HUES6 (cell line): ENCODE measurements at regions not wholly inside any gene's neighbourhood (a gene's known extent, or its start where the extent isn't known, plus 50 kb on each side); places are given as distances from the start of the nearest gene placed in this dataset.

Source experiments
- H3K27ac ChIP-seq: 2 replicates; pipeline ENCODE4 v1.7.0; 2013; ENCODE audit warnings: low read depth, mild to moderate bottlenecking, low read length, inconsistent platforms
- H3K27me3 ChIP-seq: 2 replicates; pipeline ENCODE4 v1.6.1; 2013; ENCODE audit warnings: low read length; ENCODE audit not compliant: control insufficient read depth, insufficient read depth
- H3K36me3 ChIP-seq: 2 replicates; pipeline ENCODE4 v1.6.1; 2013; ENCODE audit warnings: low read length; ENCODE audit not compliant: control insufficient read depth, insufficient read depth
- H3K4me1 ChIP-seq: 2 replicates; pipeline ENCODE4 v1.6.1; 2013; ENCODE audit warnings: low read length; ENCODE audit not compliant: control insufficient read depth, insufficient read depth
- H3K4me3 ChIP-seq: 2 replicates; pipeline ENCODE4 v1.5.1; 2013; ENCODE audit warnings: low read depth, low read length
- H3K9ac ChIP-seq: one replicate; pipeline ENCODE4 v1.6.1; 2013; ENCODE audit warnings: mild to moderate bottlenecking, low read length
- H3K9me3 ChIP-seq: 2 replicates; pipeline ENCODE4 v1.6.1; 2013; ENCODE audit warnings: low read depth, low read length; ENCODE audit not compliant: control insufficient read depth, insufficient read depth

DNA sequence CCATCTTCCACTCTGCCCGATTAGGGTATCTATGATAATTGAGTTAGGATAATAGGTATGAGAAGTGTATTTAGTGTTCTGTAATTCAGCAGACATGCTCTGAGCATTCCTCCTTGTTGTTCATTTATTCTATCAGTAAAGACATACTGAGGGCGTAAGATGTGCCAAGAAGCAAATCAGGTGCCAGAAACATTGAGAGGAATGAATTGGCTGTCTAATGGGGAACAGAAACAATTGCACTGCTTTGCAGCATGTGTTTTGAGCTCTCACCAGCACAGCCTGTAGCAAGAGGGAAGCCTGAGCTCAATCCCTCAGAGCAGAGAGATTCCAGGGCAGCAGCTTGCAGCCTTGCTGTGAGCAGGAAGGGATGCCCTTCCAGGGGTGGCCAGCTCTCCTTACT, 589.3 kb downstream of the BCL11B start:
- Histone ChIP-seq H3K9ac (no peak overlapping the region), H3K4me1 (no peaks in the 10 kb centered on the region), H3K9me3 (no peaks in the 10 kb centered on the region), H3K27me3 (no peaks in the 10 kb centered on the region), H3K36me3 (no peaks in the 10 kb centered on the region), H3K27ac (no peak overlapping the region), H3K4me3 (no peak overlapping the region)

DNA sequence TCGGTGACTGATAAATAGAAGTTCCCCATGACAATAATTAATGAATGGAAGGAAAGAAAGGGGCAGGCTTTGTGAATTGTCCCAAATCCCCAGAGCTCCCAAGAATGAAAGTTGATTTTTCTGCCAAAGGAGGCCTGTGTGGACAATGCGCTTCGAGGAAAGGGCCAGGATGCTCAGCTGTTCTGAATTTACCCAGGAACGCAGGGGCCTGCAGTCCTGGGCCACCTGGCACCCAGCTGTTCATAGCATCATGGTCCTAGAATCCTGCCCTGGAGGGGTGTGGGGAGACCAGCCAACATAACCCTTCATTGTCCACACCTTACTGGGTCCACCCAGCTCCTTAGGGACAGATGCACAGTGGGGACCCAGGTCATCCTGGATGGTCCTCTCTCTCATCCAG, 587.5 kb downstream of the BCL11B start:
- H3K27ac ChIP-seq = no peak overlapping the region

DNA sequence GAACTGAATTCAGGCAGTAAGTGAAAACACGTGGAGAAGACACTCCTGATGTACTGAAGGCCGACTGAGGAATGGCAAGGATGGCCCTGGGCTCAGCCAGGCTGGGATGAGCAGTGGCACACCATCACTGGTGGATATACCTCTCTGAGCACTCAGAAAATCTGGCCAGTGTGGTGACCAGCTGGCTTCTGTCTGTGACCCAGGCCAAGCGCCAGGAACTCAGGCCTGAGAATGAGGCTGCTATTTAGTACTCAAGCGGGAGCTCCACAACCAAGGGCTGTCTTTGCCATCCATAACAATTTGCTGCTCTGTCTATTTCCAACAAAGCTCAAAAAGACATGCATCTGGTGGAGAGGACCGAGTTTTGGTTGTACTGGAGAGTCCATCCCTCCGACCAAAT, 586.3 kb downstream of the BCL11B start:
- Histone ChIP-seq H3K27me3 (no peaks in the 10 kb centered on the region), H3K9ac (no peak overlapping the region), H3K4me3 (no peak overlapping the region), H3K36me3 (no peaks in the 10 kb centered on the region), H3K27ac (no peak overlapping the region), H3K9me3 (no peaks in the 10 kb centered on the region), H3K4me1 (no peaks in the 10 kb centered on the region)

More for the DNA sequence above, 587.5 kb downstream of the BCL11B start:
- Histone ChIP-seq H3K27me3 (no peaks in the 10 kb centered on the region), H3K36me3 (no peaks in the 10 kb centered on the region), H3K9ac (no peak overlapping the region), H3K4me3 (no peak overlapping the region), H3K4me1 (no peaks in the 10 kb centered on the region), H3K9me3 (no peaks in the 10 kb centered on the region)

DNA sequence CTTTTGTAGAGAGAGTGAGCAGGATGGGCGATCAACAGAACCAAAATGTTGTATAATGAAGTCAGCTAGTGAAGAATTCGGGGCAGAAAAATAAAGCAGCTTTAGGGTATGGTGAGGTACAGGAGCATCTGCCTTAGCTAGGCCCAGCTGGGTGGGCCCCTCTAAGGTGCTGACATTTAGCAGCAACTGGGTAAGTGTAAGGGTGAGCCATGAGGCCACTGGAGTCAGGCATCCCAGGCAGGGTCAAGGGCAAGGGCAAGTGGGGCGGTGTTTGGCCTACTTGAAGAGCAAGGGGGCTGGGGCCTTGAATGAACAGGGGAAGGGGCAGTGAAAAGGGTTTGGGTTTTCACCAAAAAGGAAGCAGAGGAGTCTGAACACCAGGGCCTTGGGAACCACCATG, 583.6 kb downstream of the BCL11B start:
- no peaks in the 10 kb centered on the region for H3K36me3 ChIP-seq
- no peak overlapping the region for H3K4me3 ChIP-seq
- H3K27me3 ChIP-seq = no peaks in the 10 kb centered on the region
- H3K27ac ChIP-seq = no peak overlapping the region
- H3K9me3 ChIP-seq = no peaks in the 10 kb centered on the region
- H3K4me1 ChIP-seq = no peaks in the 10 kb centered on the region
- no peak overlapping the region for H3K9ac ChIP-seq

GRCh38 chr14:98689951-98690350, 582.0 kb downstream of the BCL11B start:
- H3K27me3 ChIP-seq = no peaks in the 10 kb centered on the region

DNA sequence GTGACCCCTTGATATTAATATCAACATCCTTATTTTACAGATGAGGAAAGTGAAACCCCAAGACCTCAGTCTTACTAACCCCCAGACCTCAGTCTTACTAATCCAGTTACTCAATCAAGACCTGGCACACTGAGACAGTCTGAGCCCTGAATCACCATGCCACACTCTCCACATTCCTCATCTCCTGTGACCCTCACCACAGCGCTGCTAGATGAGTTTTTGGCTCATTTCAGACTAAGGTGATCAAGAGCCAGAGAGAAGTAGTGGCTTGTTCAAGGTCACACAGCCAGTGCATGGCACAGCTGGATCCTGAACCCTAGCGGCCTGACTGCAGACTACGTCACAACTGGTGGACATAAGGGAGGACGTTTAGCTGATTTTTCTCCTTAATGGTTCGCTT, 579.2 kb downstream of the BCL11B start:
- no peak overlapping the region for H3K4me3 ChIP-seq

More at GRCh38 chr14:98689951-98690350, 582.0 kb downstream of the BCL11B start:
- Histone ChIP-seq H3K36me3 (no peaks in the 10 kb centered on the region), H3K4me1 (no peaks in the 10 kb centered on the region), H3K9ac (no peak overlapping the region), H3K4me3 (no peak overlapping the region), H3K9me3 (no peaks in the 10 kb centered on the region), H3K27ac (no peak overlapping the region)

GRCh38 chr14:98694541-98694940, 577.5 kb downstream of the BCL11B start:
- H3K27ac ChIP-seq = no peak overlapping the region
- no peak overlapping the region for H3K9ac ChIP-seq
- no peaks in the 10 kb centered on the region for H3K4me1 ChIP-seq
- no peaks in the 10 kb centered on the region for H3K36me3 ChIP-seq
- no peaks in the 10 kb centered on the region; the same call in 1 of the 2 replicates for H3K9me3 ChIP-seq
- no peak overlapping the region for H3K4me3 ChIP-seq
- no peaks in the 10 kb centered on the region for H3K27me3 ChIP-seq

More for the DNA sequence above, 579.2 kb downstream of the BCL11B start:
- Histone ChIP-seq H3K27me3 (no peaks in the 10 kb centered on the region), H3K36me3 (no peaks in the 10 kb centered on the region), H3K9ac (no peak overlapping the region), H3K4me1 (no peaks in the 10 kb centered on the region), H3K9me3 (no peaks in the 10 kb centered on the region; the same call in 1 of the 2 replicates), H3K27ac (no peak overlapping the region)

GRCh38 chr14:98695809-98696208, 576.2 kb downstream of the BCL11B start:
- H3K9me3 ChIP-seq = no peaks in the 10 kb centered on the region; the same call in 1 of the 2 replicates
- H3K27me3 ChIP-seq = no peaks in the 10 kb centered on the region
- no peak overlapping the region for H3K9ac ChIP-seq
- H3K27ac ChIP-seq = no peak overlapping the region
- no peak overlapping the region for H3K4me3 ChIP-seq
- H3K4me1 ChIP-seq = no peaks in the 10 kb centered on the region
- no peaks in the 10 kb centered on the region for H3K36me3 ChIP-seq

DNA sequence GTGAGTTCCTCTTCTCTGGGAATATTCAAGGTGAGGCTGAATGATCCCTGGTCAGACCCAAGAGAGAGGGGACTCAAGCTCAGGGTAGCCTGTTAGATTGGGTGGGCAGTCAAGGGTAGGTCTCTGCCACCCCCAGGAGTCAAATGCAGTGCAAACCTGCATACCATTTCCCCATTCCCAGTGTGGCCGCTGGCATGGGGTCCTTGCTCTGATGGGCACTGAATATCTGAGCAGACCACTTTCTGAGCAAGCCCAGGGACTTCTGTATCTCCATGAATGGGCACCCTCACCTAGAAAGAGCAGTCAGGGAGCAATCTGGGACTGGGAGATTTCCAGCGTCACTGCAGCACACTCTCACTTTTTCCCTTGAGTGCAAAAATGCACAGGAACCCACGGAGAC, 573.7 kb downstream of the BCL11B start:
- no peak overlapping the region for H3K9ac ChIP-seq
- no peaks in the 10 kb centered on the region for H3K4me1 ChIP-seq
- no peaks in the 10 kb centered on the region; the same call in 1 of the 2 replicates for H3K9me3 ChIP-seq
- no peak overlapping the region for H3K4me3 ChIP-seq
- H3K27me3 ChIP-seq = no peaks in the 10 kb centered on the region
- H3K36me3 ChIP-seq = no peaks in the 10 kb centered on the region
- H3K27ac ChIP-seq = no peak overlapping the region

- H3K4me3 ChIP-seq = no peak overlapping the region
- no peaks in the 10 kb centered on the region for H3K36me3 ChIP-seq
- H3K27me3 ChIP-seq = no peaks in the 10 kb centered on the region
- H3K9me3 ChIP-seq = no peaks in the 10 kb centered on the region; the same call in 1 of the 2 replicates
- no peak overlapping the region for H3K9ac ChIP-seq
- H3K27ac ChIP-seq = no peak overlapping the region
- peaks cover 9% of the 10 kb centered on the region for H3K4me1 ChIP-seq
Observed at GRCh38 chr14:98700748-98701147, 571.2 kb downstream of the BCL11B start.

GRCh38 chr14:98701377-98701776, 570.6 kb downstream of the BCL11B start:
- no peaks in the 10 kb centered on the region for H3K27me3 ChIP-seq
- H3K9ac ChIP-seq = no peak overlapping the region
- H3K36me3 ChIP-seq = no peaks in the 10 kb centered on the region
- H3K9me3 ChIP-seq = no peaks in the 10 kb centered on the region; the same call in 1 of the 2 replicates
- no peak overlapping the region for H3K4me3 ChIP-seq
- no peak overlapping the region for H3K27ac ChIP-seq
- peaks cover 12% of the 10 kb centered on the region for H3K4me1 ChIP-seq

- Histone ChIP-seq H3K36me3 (no peaks in the 10 kb centered on the region), H3K4me1 (peaks cover 12% of the 10 kb centered on the region), H3K9me3 (no peaks in the 10 kb centered on the region), H3K27me3 (no peaks in the 10 kb centered on the region), H3K4me3 (no peak overlapping the region), H3K9ac (no peak overlapping the region), H3K27ac (no peak overlapping the region)
Observed at GRCh38 chr14:98704441-98704840, 567.6 kb downstream of the BCL11B start.
